ENCODE measurements at regions not wholly inside any gene's neighbourhood (a gene's known extent, or its start where the extent isn't known, plus 50 kb on each side); places are given as distances from the start of the nearest gene placed in this dataset.

GRCh38 chr15:91488452-91488851, 365.1 kb upstream of the SLCO3A1 start:
- CTCF ChIA-PET = no interaction called here
- TF ChIP-seq CTCF (IDR thresholded peaks at IDR 0.05; ENCODE audit: control extremely low read depth, extremely low read depth, low read depth, missing control alignments) = no peak
- POLR2A ChIA-PET = no interaction called here
- DNase-seq (ENCODE audit: extremely low spot score) = no peak

- CTCF ChIA-PET = no interaction called here
- DNase-seq (ENCODE audit: extremely low spot score) = no peak
- TF ChIP-seq CTCF (IDR thresholded peaks at IDR 0.05; ENCODE audit: control extremely low read depth, extremely low read depth, low read depth, missing control alignments) = no peak
- POLR2A ChIA-PET = no interaction called here
Observed at GRCh38 chr15:91490211-91490610, 363.3 kb upstream of the SLCO3A1 start.

- TF ChIP-seq CTCF (IDR thresholded peaks at IDR 0.05; ENCODE audit: control extremely low read depth, extremely low read depth, low read depth, missing control alignments) = no peak
- POLR2A ChIA-PET = no interaction called here
- DNase-seq (ENCODE audit: extremely low spot score) = no peak
- CTCF ChIA-PET = no interaction called here
Observed at GRCh38 chr15:91491101-91491950, 362.2 kb upstream of the SLCO3A1 start.

GRCh38 chr15:91496754-91497691, 356.5 kb upstream of the SLCO3A1 start:
- CTCF ChIA-PET = interaction anchor here (1.4 kb wide), 1 partner anchor 23 kb away, joined by 3 read pairs; no protein-coding TSS in a partner anchor
- POLR2A ChIA-PET = no interaction called here
- no peak for TF ChIP-seq CTCF (IDR thresholded peaks at IDR 0.05; ENCODE audit: control extremely low read depth, extremely low read depth, low read depth, missing control alignments)
- no peak for DNase-seq (ENCODE audit: extremely low spot score)

DNA sequence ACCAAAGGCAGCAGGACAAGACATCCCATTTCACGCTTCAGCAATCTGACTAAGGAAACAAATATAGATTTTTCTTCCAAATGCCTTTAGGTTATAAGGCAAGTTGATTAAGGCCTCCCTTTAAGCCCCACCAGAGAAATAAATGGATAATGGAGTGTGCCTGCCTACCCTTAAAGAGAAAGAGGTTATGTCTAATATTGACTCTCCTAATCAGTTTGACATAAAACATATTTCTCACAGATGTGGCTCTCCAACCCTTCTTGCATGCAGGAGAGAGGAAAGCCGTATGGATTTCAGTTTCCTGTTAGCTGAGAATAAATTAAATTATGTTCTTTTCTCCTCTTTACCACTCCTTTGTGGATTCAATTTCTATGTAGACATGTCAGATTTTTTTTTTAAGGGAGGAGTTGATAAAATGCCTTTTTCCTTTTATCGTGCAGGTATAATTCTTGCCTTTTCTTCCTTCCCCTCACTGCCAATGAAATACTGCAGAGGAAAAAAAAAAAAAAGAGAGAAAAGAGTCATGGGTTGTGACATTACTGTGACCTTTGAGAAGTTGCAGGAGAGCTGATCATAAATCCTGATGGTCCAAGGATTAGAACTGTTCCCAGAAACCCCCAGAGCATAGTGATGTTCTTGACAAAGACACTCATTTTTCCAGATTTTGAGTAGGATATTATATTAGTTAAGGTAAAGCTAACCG, 355.3 kb upstream of the SLCO3A1 start:
- TF ChIP-seq CTCF (IDR thresholded peaks at IDR 0.05; ENCODE audit: control extremely low read depth, extremely low read depth, low read depth, missing control alignments) = no peak
- POLR2A ChIA-PET = no interaction called here
- no peak for DNase-seq (ENCODE audit: extremely low spot score)
- CTCF ChIA-PET = no interaction called here

GRCh38 chr15:91498749-91499062, 354.8 kb upstream of the SLCO3A1 start:
- no peak for DNase-seq (ENCODE audit: extremely low spot score)

More at GRCh38 chr15:91498749-91499062, 354.8 kb upstream of the SLCO3A1 start:
- no peak for TF ChIP-seq CTCF (IDR thresholded peaks at IDR 0.05; ENCODE audit: control extremely low read depth, extremely low read depth, low read depth, missing control alignments)
- ChIA-PET POLR2A (no interaction called here), CTCF (no interaction called here)

Measured in GM10248 (cell line).